Body of pancreas (tissue), 4 donors: ENCODE measurements at regions not wholly inside any gene's neighbourhood (a gene's known extent, or its start where the extent isn't known, plus 50 kb on each side); places are given as distances from the start of the nearest gene placed in this dataset.

ENCODE experiments used
- POLR2A ChIP-seq, 3 donors: fragments of 450-650 bp; IDR thresholded peaks; one replicate each; pipeline ENCODE4 v1.6.1; 2016; ENCODE audit warnings: antibody characterized with exemption in 3 of 3, mild to moderate bottlenecking in 2 of 3
- TF ChIP-seq, protein P1 (sequence below), 7 experiments: fragments of 450-650 bp in 4 of 7; fragments of 200-600 bp in 3 of 7; sonication (generic) in 3 of 7; IDR thresholded peaks; one replicate each; pipeline ENCODE4 v1.5.1; 2016 to 2019; ENCODE audit warnings: antibody characterized with exemption in 7 of 7

DNA sequence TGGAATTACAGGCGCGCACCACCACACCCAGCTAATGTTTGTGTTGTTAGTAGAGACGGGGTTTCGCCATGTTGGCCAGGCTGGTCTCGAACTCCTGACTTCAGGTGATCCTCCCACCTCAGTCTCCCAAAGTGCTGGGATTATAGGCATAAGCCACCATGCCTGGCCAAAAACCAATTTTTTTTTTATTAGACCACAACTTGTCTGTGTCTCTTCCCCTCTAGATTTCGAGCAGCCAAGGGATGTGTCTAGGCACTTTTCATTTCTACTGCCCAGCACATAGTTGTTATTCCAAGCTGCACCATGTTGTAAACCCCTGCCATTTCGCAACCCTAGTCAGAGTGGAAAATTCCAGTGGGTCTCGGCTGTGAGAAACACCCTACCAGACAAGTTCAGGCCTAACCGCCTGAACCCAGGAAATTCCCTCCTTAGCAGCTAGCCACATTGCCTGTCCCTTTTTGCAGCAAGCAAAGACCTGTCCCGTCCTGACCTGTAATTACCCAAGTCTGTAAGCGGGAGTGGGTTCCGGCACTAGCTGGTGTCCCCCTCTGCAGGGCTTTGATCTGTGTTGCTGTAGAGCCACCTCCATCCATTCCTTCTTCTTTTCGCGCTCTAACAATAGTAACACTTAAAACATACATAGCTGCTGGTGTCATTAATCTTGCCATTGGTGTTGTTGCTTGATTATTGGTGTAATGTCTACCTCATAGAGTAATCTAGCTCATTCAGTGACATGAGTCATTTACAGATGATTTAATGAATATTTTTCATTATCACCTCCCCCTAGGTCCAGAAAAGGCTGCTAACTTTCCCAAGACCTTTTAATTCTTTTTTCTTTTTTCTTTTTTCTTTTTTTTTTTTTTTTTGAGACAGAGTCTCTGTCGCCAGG, 77.3 kb upstream of the ATF7IP2 start:
- TF ChIP-seq POLR2A (IDR thresholded peaks at IDR 0.05) = no peak
- TF ChIP-seq, protein P1, sequence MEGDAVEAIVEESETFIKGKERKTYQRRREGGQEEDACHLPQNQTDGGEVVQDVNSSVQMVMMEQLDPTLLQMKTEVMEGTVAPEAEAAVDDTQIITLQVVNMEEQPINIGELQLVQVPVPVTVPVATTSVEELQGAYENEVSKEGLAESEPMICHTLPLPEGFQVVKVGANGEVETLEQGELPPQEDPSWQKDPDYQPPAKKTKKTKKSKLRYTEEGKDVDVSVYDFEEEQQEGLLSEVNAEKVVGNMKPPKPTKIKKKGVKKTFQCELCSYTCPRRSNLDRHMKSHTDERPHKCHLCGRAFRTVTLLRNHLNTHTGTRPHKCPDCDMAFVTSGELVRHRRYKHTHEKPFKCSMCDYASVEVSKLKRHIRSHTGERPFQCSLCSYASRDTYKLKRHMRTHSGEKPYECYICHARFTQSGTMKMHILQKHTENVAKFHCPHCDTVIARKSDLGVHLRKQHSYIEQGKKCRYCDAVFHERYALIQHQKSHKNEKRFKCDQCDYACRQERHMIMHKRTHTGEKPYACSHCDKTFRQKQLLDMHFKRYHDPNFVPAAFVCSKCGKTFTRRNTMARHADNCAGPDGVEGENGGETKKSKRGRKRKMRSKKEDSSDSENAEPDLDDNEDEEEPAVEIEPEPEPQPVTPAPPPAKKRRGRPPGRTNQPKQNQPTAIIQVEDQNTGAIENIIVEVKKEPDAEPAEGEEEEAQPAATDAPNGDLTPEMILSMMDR (IDR thresholded peaks at IDR 0.05) = no peak
